NCI-H1436 treated with DMSO at 0.1 percent for 48 hours (cell line): ENCODE measurements at regions not wholly inside any gene's neighbourhood (a gene's known extent, or its start where the extent isn't known, plus 50 kb on each side); places are given as distances from the start of the nearest gene placed in this dataset.

Experiments
- DNase-seq: peaks from one replicate; lab custom pipeline; 2025; lab: John Stamatoyannopoulos, UW

DNA sequence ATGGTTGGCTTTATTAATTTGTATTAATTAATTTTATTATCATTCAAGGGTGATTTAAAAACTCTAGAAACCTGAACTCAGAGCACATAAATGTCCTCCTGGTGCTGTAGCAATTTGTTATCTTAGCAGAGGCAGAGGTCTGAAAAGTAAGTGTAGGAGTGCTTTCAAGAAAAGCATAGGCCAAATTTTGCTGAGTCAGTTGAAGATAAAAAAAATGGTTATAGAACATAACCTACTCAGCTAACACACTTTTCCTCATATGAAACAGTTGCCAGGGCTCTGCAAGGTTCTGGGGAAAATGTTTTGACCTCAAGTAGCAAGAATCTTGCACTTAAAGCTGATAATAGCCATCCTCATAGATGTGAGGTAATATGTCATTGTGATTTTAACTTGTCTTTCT is 53.5 kb upstream of the CHODL start:
- no peak for DNase-seq

DNA sequence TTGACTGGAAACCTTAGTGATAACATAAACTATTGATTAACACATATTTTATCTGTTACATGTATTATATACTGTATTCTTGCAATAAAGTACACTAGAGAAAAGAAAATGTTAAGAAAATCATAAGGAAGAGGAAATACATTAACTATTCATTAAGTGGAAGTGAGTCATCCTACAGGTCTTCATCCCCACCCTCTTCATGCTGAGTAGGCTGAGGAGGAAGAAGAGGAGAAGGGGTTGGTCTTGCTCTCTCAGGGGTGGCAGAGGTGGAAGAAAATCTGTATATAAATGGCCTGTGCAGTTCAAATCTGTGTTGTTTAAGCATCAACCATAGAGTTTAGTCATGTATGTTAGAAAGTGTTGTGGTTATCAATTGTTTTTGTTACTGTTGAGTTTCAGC is 66.1 kb upstream of the CHODL start:
- no peak for DNase-seq

DNA sequence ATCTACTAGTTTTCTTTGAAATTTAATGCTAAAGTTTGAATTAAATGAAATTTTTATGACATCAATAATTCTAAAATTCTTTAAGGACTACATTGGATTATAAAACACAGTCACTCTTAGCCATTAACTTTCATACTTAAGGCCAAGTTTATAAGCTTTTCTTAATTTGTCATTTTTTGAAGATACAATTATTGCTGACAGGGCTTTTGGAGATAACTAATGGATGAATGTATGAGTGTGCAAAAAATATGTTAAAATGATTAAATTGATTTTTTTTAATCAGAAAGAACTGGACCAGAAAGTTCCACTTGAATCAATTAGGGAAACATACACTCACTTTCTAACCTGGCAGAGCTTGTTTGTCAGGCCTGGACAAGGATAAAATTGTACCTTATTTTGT is 70.3 kb upstream of the CHODL start:
- no peak for DNase-seq

DNA sequence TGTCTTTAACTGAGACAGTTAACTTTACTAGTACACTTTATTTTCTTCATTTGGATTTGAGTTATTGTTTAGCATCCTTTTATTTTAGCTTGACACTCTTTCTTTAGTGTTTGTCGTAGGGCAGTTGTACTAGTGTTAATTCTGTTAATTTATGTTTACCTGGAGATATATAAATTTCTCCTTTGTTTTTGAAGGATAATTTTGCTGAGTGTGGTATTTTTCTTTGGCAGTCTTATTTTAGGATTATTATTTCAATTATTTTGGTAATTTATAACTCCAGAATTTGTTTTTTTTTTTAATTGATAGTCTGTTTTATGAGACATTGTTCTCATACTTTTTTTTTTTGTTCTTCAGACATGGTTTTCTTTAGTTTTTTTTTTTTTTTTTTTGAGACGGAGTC is 73.8 kb upstream of the CHODL start:
- no peak for DNase-seq

DNA sequence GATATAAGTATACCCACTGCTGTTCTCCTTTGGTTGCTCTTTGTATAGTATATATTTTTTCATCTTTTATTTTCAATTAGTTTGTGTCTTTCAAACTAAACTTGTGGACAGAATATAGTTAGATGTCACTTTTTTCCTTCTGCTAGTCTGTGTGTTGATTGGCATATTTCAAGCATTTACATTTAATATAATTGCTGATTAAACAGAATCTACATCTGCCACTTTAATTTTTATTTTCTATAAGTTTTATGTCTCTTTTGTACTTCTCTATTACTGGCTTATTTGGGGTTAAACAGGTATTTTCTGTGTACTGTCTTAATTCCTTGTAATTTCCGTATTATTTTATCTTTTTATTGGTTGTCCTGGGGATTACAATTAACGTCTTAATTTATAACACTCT is 74.4 kb upstream of the CHODL start:
- no peak for DNase-seq

DNA sequence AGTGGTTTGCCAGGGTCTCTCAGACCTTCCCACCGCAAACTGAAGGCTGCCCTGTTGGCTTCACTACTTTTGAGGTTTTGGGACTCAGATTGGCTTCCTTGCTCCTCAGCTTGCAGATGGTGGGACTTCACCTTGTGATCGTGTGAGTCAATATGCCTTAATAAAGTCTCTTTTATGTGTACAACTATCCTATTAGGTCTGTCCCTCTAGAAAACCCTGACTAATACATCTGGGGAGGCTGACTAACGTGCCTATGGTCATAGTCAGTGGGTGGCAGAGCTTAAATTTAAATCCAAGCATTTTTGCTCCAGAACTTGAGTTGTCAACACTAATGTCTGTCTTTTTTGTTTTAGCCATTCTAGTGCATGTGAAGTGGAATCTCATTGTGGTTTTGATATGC is 76.5 kb upstream of the CHODL start:
- DNase-seq: no peak

DNA sequence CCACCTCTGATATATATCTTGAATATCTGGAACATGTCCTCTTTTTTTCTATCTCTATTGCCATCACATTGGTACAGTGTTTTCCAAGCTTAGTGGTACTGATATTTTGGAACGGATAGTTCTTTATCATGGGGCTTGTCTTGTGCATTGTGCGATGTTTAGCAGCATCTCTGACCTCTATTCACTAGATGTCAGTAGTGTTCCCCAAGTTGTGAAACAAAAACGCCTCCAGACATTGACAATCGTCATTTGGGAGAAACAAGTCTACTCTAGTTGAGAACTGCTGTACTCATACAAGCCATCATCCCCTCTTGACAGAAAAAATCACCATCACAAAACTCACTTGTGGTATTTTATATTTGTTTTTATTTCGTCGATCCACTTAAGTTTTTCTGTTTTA is 79.7 kb upstream of the CHODL start:
- DNase-seq: no peak

DNA sequence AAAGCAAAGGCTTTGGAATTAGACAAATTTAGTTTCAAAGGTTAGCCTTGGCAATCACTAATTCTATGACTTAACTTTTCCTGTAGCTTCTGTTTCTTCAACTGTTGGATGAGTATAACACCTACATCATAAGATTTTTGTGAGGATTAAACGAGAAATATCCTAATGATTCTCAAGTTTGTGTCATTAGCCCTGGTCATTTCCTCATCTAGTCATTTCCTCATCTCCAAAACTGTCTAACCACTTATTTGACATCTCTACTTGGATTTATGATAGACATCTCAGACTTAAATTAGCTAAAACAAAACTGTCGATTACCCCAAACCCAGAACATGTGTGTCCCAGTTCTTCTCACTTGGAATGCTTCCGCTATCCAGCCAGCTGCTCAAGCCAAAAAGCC is 80.2 kb upstream of the CHODL start:
- DNase-seq: no peak

DNA sequence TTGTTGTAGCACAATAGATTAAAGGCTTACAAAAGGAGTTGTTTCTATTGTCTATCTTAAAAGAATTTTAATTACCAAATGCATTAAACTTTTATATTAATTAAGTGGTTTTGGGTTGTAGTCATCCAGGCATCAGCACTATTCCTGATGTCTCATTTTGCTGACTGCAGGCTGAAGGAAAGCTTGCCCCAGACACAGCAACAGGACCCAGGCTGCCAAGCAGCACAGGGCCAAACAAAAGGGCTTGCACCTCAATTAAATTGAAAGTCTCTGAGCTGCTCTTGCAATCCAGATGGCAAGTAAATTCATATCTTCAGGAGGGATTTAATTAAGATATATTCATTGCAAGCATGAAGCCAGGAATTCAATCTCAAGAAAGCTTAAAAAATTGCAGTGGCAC is 80.7 kb upstream of the CHODL start:
- no peak for DNase-seq

DNA sequence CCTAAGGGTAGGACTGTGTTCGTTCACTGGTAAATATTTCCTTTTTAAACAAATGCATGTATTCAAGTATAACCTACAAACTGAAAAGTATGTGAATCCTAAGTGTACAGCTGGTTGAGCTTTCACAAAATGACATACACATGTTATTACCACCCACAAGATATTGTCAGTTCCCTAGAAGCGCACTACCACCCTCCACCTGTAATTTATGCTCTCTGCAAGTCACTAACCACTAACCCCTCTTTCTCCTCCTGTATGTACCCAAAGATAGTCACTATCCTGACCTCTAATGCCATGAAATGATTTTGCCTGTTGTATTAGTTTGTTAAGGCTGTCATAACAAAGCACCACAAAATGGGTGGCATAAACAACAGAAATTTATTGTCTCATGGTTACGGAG is 82.8 kb upstream of the CHODL start:
- DNase-seq: no peak

DNA sequence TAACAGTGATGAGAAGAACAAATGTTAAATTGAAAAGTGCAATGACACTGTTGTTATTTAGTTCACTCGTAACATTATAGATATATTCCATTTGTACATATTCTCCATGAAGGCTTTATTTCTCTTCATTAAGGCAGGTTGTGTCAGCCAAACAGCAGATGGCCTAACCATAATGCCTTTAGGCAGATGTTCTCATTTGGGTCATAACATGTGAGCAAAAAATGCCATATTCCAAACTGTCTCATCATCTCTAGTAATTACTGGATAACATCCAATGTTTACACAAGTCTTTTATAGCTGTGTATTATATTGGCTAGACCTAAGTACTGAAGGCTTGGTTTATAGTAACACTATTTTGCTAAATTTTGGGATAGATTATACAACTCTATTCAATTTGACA is 87.2 kb upstream of the CHODL start:
- no peak for DNase-seq

DNA sequence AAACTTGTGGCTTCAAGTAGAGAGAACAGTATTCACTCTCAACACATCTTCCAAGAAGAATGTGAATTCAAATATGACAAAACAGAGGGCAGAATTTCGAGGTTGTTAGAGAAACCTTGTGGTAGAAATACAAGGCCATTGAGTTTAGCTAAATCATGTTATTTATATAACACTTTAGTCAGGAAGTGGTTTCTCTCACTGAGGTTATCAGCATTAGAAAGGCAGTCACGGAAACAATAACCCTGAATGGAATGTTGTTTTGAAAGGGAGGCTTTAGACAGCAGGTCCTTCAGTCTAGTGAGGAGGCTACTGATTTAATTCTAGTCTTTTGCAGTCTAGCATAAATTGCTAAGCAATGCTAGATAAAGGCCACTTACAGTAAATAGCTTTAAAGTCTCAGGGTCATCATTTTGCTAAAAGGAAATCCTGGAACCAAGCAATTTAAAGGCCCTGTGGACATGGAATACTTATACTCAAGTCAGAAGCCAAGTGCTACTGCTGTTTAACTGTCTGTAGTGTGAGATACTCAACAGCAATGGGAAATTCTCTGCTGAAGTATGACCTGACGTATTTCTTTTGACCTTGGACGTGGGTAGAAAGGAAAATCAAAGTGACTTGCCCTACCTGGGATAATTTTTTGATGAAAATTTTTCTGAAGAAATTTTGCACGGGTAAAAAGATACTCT is 89.0 kb upstream of the CHODL start:
- DNase-seq: no peak

DNA sequence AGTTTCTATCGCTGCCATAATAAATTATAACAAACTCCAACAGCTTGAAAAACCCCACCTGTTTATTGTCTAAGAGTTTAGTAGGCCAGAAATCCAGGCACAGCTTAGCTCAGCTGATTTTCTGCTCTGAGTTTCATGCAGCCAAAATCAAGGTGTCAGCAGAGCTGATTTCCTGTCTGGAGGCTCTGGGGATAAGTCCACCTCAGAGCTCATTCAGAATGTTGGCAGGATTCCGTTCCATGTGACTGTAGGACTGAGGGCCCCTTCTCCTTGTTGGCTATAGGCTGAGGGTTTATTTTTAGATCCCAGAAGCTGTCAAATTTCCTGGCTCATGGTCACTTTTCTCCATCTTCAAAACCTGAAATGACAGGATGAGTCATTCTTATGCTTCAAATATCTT is 91.6 kb upstream of the CHODL start:
- no peak for DNase-seq

DNA sequence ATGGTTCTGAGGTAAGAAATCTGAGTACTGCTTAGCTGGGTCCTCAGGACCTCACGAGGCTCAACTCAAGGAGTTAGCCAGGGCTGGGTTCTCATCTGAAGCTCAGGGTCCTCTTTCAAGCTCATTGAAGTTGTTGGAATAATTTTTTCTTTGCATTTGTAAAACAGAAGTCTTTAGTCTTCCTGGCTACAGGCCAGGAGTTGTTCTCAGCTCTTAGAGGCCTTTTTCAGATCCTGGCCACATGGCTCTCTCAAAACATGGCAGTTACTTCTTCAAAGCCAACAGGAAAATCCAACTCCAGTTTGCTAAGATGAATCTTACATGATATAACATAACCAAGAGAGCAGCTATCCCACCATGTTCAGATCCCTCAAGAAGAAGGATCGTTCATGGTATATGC is 92.3 kb upstream of the CHODL start:
- no peak for DNase-seq

DNA sequence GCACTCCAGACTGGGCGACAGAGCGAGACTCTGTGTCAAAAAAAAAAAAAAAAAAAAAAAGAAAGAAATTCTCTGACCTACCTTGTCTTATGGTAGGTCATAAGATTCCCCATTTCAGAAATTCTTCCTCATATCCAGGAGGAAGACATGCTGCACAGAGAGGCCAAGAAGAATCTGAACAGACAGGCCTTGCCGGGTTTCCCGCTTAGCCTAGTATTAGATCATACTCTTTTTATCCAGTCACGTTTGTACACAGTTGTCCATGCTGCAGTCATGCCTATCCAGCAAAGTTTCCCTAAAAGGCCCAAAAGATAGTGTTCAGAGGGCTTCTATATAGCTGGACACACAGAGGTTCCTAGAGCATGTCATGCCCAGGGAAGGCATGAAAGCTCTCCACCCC is 93.6 kb upstream of the CHODL start:
- no peak for DNase-seq

DNA sequence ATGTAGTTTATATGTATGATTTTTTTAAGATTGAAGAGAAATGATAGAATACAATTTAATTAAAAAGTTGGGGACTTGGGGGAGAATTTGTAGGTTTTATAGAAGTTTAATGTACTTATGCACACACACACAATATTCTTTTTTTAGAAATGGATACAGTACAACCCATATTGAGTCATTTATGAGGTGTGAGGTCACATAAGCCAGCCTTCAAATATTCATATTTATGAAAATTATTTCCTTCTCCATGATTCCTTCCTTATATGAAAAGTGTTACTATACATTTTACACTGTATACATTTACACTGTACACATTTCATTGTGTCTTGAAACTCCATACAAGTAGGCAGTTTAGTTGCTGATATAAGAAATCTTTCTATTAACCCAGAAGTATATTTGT is 96.2 kb upstream of the CHODL start:
- no peak for DNase-seq

DNA sequence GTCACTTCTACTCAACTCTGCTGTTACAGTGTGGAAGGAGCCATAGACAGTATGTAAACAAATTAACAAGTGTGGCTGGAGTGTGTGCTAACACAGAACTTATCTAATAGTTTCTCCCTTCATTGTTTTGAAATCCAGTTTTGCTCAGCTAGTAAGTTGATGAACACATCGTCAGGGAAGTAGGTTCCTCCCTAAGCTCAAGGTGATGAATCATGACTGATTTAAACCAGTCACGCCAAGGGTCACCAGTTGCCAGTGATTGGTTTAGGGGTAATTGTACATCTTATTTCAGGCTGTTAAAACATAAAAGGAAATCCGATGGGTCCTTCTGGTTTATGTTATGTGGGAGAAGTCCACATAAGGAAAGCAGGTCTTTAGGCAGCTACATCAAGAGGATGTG is 97.0 kb upstream of the CHODL start:
- no peak for DNase-seq

DNA sequence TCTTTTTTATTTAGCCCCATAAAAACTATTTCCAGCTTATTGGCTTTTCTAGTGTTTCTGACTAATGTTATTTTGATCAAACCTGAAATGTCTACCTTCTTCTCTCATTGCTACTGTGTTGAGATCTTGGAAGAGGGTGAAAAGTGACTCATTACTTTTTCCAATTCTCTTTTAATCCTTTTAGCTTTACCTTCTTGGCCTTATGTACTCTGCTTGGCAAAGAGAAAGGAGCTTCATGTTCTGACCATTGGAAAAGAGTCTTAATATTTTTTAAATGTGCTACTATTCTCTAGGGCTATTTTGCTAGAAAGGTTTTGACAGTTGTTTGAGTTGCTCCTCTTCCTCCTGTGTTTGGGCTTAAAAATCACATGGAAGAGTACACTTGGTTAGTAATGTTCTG is 97.8 kb upstream of the CHODL start:
- no peak for DNase-seq

DNA sequence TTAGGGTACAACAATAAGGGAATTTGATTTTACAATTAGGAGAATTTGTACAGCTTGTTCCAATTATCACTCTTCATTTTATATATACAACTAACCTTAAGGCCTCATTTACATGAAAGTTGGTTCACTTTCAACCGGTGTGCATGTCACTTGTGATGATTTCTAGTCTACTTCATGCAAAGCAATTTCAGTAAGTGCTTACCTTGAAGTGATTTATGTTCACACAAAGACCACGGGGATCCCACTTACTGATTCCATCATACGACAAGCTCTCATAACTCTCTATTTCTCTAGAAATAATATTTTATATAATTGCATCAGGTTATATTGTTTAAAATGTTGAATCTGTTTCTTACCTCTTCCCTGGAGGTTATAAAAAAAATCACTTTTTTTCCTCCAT is 100.3 kb upstream of the CHODL start:
- DNase-seq: no peak

DNA sequence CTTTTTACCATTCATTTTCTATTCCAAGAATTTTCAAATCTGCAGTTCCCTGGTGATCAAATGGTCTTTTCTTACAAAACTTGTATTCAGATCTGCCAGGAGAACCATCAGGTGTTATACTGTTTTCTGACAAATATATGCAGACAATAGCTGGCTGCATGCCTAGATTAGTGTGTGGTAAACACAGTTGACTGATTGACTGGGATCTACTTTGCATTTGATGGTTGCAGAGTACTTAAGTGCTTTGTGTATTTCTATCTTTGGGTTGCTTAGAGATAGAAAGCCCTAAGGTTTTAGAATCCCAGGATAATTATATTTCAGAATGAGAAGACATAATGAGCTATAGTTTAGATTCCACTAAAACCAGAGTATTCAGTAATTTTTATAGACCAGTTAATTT is 102.0 kb upstream of the CHODL start:
- peak; percentile 20 for DNase-seq

DNA sequence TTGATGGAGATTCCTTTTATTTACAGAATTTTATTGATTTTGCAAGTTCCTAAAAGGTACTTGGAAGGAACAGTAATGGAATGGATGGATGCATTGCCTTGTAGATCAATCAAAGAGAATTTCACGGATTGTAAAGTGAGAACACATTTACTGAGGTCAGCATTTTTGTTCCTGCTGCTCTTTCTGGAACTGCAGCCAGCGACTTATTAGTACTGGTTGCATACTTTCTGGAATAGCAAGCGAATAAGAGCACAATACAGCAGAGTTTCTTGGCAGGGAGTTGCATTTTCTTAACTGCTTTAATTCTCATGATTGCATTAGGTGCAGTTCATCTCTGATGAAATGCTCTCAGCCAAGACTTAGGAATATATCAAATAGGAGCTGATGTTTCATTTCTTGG is 106.1 kb upstream of the CHODL start:
- no peak for DNase-seq

DNA sequence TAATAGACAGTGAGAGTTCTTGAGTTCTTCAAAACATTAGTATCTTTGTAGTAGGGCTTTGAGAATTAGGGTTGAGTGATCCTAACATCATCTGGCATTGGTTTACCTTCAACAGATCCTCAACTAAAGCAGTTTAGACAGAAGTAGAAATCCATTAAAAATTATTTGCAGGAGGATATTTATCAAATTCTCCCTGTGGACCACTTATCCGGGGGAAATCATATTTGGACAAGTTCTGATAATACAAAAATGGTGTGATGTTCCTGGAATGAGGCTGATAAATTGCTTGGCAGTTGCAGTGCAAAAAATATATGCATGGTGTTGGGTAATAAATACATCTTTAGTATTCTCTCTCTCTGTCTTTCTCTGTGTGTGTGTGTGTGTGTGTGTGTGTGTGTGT is 115.1 kb upstream of the CHODL start:
- no peak for DNase-seq

DNA sequence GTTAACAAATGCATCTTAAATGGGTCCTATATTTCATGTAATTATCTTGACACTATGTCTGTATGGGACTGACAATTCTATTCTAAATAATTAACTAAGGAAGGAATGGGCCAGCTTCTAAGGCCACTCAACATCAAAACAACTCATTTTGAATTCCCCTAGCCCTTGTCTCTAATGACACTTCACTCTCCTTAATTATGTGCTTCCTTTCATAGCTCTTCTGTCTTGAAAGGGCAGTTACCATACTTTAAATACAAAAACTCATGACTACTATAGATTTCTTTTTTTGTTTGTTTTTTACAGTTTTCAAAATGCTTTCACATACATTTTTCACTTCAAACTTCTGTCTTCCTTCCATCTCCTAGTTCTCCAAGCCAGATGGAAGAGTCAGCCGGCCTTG is 126.1 kb upstream of the CHODL start:
- DNase-seq: no peak

DNA sequence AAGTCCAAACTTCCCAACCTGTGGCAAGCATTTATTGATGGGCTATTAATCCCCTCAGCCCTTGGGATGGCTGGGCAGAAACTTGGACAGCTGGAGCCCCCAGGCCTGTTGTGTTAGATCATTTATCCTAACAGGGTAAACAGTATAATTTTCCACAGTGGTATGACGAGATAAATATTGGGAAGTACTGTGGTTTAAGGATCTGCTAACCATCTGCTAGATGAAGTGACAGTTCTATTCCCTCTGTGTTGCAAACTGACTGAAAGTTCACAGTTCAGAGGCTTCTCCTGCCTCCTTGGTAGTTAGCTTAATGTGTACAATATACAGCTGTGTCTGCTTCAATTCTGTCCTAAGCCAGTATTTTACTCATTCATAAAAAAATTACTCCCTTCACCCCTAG is 127.5 kb upstream of the CHODL start:
- no peak for DNase-seq

DNA sequence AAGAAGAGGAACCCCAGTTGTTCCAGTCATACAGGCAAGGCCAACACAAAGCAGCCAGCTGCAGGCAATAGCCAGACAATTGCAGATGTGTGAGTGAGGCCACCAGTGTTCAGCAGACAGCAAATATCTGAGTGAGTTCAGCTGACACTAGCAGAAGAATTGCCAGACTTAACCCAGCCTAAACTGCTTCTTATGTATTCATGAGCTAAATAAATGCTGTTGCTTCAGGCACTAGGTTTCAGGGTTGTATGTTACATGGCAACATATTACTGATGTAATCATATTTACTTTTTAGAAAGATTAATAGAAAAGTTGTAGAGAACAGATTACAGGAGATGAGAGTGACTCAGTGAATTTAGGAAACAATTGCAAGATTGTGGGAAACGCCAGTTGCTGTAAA is 129.8 kb upstream of the CHODL start:
- DNase-seq: no peak
